Natural killer cell (primary cell): ENCODE measurements at regions not wholly inside any gene's neighbourhood (a gene's known extent, or its start where the extent isn't known, plus 50 kb on each side); places are given as distances from the start of the nearest gene placed in this dataset.

ENCODE experiments used
- ATAC-seq, 3 donors: fragments of 150-1000 bp in 2 of 3; fragments of 200-7000 bp in 1 of 3; cut with Tn5 transposase; 1 replicate in 1 of 3; 2 replicates in 2 of 3; pipeline ENCODE4 v1.10.0; 2021; ENCODE audit warnings: mild to moderate bottlenecking in 2 of 3, moderate library complexity in 2 of 3
- DNase-seq, 2 donors: peaks; one replicate each; pipeline versions ENCODE4 v3.0.0 to v3.0.0-alpha.2; 2013 to 2021; ENCODE audit warnings: mixed read lengths in 1 of 2
- H3K27ac ChIP-seq: one replicate; pipeline ENCODE4 v1.5.1; 2013; ENCODE audit warnings: mild to moderate bottlenecking, low read length
- H3K27me3 ChIP-seq: one replicate; pipeline ENCODE4 v1.6.1; 2013; ENCODE audit warnings: low read length; ENCODE audit not compliant: control insufficient read depth, insufficient read depth
- H3K36me3 ChIP-seq: one replicate; pipeline ENCODE4 v1.6.1; 2013; ENCODE audit warnings: low read length; ENCODE audit not compliant: control insufficient read depth, insufficient read depth
- H3K4me1 ChIP-seq: one replicate; pipeline ENCODE4 v1.6.1; 2013; ENCODE audit warnings: low read length; ENCODE audit not compliant: control insufficient read depth, insufficient read depth
- H3K4me3 ChIP-seq: one replicate; pipeline ENCODE4 v1.5.1; 2013; ENCODE audit warnings: low read length
- H3K9me3 ChIP-seq: one replicate; pipeline ENCODE4 v1.6.1; 2013; ENCODE audit warnings: low read length; ENCODE audit not compliant: control insufficient read depth, insufficient read depth
- H3K27ac Mint-ChIP-seq, 2 donors: one replicate each; pipeline ENCODE4 v1.8.0; 2022; ENCODE audit warnings: mild to moderate bottlenecking in 2 of 2, mixed read lengths in 2 of 2, moderate library complexity in 1 of 2
- H3K27me3 Mint-ChIP-seq, 2 donors: one replicate each; pipeline ENCODE4 v1.8.0; 2022; ENCODE audit warnings: low read depth in 2 of 2, mixed read lengths in 2 of 2
- H3K36me3 Mint-ChIP-seq: one replicate; pipeline ENCODE4 v1.8.0; 2022; ENCODE audit warnings: mixed read lengths
- H3K4me1 Mint-ChIP-seq, 2 donors: one replicate each; pipeline ENCODE4 v1.8.0; 2022; ENCODE audit warnings: mixed read lengths in 2 of 2
- H3K4me3 Mint-ChIP-seq: one replicate; pipeline ENCODE4 v1.8.0; 2022; ENCODE audit warnings: mild to moderate bottlenecking, moderate library complexity, mixed read lengths
- H3K9me3 Mint-ChIP-seq, 2 donors: one replicate each; pipeline ENCODE4 v1.8.0; 2022; ENCODE audit warnings: mixed read lengths in 2 of 2
- WGBS: methylation state at CpG from one replicate; pipeline ENCODE4 v1.1.7; 2013; ENCODE audit warnings: missing lambda C conversion rate; ENCODE audit not compliant: insufficient coverage; 5-methylcytosine and 5-hydroxymethylcytosine counted together
- intact Hi-C: fragments of 100-400 bp; cut with micrococcal nuclease; formaldehyde crosslinking; loops from one replicate; pipeline ENCODE4 v1.14.2; 2022
- TF ChIP-seq, protein P1 (sequence below): fragments of 200-600 bp; IDR thresholded peaks from one replicate; pipeline ENCODE4 v1.8.0; 2022; ENCODE audit warnings: antibody characterized with exemption

DNA sequence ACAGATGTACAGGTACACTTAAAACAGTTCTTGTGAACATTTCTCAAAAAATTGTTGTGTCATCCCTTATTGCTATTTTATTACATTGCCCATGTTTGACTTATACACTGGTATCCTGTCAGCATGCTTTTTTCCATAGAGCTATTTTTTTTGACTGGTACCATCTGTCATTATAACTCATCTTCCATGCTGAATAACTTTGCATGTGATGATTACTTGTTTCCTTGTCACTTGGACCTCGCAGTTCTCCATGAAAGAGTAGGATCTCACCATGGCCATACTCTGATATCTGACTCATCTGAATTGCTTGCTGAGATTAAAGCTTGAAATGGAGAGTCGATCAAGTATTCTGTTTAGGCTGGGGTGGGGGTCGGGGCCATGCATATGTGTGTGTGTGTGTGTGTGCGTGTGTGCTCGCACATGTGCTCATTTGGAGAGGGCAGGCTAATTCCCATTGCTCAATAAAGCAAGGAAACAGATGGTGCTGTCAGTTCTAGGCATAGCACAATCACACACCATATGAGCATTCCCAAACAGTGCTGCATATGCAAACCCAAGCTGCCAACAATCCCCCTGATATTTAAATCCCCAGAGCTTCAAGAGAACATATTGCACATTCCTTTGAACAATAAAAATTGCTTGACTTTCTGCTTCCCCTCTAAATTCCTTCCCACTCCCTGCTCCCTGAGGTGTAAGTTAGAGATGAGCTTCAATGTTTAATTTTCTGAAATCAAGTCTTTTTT is 62.9 kb downstream of the NHLRC3 start:
- H3K27ac Mint-ChIP-seq: no peak overlapping the region
- H3K36me3 Mint-ChIP-seq: no peaks in the 10 kb centered on the region
- 77% methylated on average over 5 of the region's 5 CpGs for WGBS
- no peaks in the 10 kb centered on the region for H3K36me3 ChIP-seq
- DNase-seq (no peak), ATAC-seq (no peak)
- no peaks in the 10 kb centered on the region for H3K4me1 Mint-ChIP-seq
- H3K27me3 Mint-ChIP-seq: no peaks in the 10 kb centered on the region
- no peaks in the 10 kb centered on the region for H3K9me3 Mint-ChIP-seq
- H3K4me1 ChIP-seq: no peaks in the 10 kb centered on the region
- H3K27ac ChIP-seq: no peak overlapping the region
- TF ChIP-seq, protein P1, sequence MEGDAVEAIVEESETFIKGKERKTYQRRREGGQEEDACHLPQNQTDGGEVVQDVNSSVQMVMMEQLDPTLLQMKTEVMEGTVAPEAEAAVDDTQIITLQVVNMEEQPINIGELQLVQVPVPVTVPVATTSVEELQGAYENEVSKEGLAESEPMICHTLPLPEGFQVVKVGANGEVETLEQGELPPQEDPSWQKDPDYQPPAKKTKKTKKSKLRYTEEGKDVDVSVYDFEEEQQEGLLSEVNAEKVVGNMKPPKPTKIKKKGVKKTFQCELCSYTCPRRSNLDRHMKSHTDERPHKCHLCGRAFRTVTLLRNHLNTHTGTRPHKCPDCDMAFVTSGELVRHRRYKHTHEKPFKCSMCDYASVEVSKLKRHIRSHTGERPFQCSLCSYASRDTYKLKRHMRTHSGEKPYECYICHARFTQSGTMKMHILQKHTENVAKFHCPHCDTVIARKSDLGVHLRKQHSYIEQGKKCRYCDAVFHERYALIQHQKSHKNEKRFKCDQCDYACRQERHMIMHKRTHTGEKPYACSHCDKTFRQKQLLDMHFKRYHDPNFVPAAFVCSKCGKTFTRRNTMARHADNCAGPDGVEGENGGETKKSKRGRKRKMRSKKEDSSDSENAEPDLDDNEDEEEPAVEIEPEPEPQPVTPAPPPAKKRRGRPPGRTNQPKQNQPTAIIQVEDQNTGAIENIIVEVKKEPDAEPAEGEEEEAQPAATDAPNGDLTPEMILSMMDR: no peak
- H3K27me3 ChIP-seq: no peaks in the 10 kb centered on the region
- intact Hi-C loops: no loop called here
- H3K9me3 ChIP-seq: no peaks in the 10 kb centered on the region
- H3K4me3 ChIP-seq: no peak overlapping the region
- H3K4me3 Mint-ChIP-seq: no peak overlapping the region

DNA sequence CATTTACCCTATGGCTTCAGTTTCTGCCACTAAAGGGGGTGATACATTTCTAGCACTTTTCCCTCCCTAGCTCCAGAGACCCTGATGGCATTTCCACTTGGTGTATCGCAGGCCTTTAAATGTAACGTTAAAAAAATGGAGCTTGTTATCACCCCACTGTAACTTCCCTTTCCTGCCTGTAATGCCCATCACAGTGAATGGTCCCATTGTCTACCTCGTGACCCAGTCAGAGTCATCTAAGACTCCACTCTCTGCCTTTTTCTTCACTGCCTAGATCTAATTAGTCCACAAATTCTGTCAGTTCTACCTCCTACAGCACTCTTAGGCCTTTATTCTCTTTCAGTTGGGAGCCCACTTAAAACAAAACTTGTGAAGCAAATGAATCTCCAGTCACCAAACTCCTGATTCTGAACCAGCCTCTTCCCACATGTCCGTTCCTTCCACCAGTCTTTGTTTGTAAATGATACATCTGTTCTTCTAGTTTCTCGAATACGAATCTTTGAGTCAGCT is 64.8 kb downstream of the NHLRC3 start:
- Mint-ChIP-seq H3K27ac (no peak overlapping the region), H3K27me3 (no peaks in the 10 kb centered on the region), H3K9me3 (no peaks in the 10 kb centered on the region), H3K36me3 (no peaks in the 10 kb centered on the region), H3K4me1 (no peaks in the 10 kb centered on the region), H3K4me3 (no peak overlapping the region)
- H3K36me3 ChIP-seq: no peaks in the 10 kb centered on the region
- no peaks in the 10 kb centered on the region for H3K27me3 ChIP-seq
- H3K27ac ChIP-seq: no peak overlapping the region
- H3K4me1 ChIP-seq: no peaks in the 10 kb centered on the region
- no peak overlapping the region for H3K4me3 ChIP-seq
- no peaks in the 10 kb centered on the region for H3K9me3 ChIP-seq
- TF ChIP-seq, protein P1: no peak
- no peak for ATAC-seq
- intact Hi-C loops: no loop called here
- no peak for DNase-seq
- WGBS: 77% methylated on average over 6 of the region's 6 CpGs

DNA sequence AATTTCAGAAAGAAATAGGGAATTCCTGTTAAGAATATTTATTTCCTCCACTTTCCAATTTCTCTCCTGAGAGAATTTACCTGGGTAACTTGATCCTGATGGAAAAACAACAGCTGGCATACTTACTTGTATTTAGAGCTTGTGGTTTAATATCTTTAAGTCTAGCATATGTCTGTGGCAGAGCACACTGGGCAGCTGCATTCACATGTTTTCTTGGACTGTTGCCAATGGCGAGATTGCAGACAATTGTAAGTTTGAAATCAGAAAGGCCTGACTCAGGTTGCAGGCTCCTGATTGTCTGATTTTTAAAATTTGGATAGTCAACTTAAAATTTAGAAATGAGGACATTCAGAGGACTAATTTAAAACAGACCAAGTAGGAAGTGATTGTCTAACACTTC is 66.9 kb downstream of the NHLRC3 start:
- Mint-ChIP-seq H3K27me3 (peaks cover 3 to 9% of the 10 kb centered on the region in 2 donors), H3K36me3 (no peaks in the 10 kb centered on the region), H3K27ac (no peak overlapping the region), H3K4me3 (no peak overlapping the region), H3K9me3 (no peaks in the 10 kb centered on the region), H3K4me1 (no peaks in the 10 kb centered on the region)
- TF ChIP-seq, protein P1: no peak
- 65% methylated on average over 1 of the region's 1 CpG for WGBS
- intact Hi-C loops: no loop called here
- Histone ChIP-seq H3K36me3 (no peaks in the 10 kb centered on the region), H3K4me3 (no peak overlapping the region), H3K4me1 (no peaks in the 10 kb centered on the region), H3K27ac (no peak overlapping the region), H3K27me3 (no peaks in the 10 kb centered on the region), H3K9me3 (no peaks in the 10 kb centered on the region)
- DNase-seq: no peak
- ATAC-seq: no peak
